HepG2 (cell line): ENCODE measurements at regions not wholly inside any gene's neighbourhood (a gene's known extent, or its start where the extent isn't known, plus 50 kb on each side); places are given as distances from the start of the nearest gene placed in this dataset.
A peak's percentile ranks its signal among the peaks of the same experiment; 100 is the strongest.

Experiments
- ATAC-seq: fragments of 200-7000 bp; cut with Tn5 transposase; 3 replicates; pipeline ENCODE4 v1.9.1; 2020; ENCODE audit warnings: mild to moderate bottlenecking, moderate library complexity
- BruUV-seq: library from RNA; stranded (reverse); fragments of 400-500 nt; replicated peaks from 2 replicates; lab custom pipeline; 2021; lab: Mats Ljungman, UMichigan
- CTCF ChIA-PET: fragments of 300-600 bp; formaldehyde crosslinking; extraction: SDS; loops from one replicate; lab custom pipeline; 2021; ENCODE audit warnings: low total read pairs, inconsistent platforms, low intra/inter-chr PET ratio; lab: Yijun Ruan, JAX
- POLR2A ChIA-PET: fragments of 350-600 bp; sonication (Branson Sonifier 250); formaldehyde crosslinking; loops from one replicate; lab custom pipeline; 2020; ENCODE audit warnings: antibody characterized with exemption, inconsistent platforms; lab: Yijun Ruan, JAX
- DNase-seq: peaks from one replicate; pipeline ENCODE4 v3.0.0-alpha.2; 2015; ENCODE audit warnings: low spot score
- FAIRE-seq: peaks from 3 replicates; lab custom pipeline; 2011; peaks lifted over from hg19 to GRCh38; lab: Jason Lieb, UNC
- H2AFZ ChIP-seq: one replicate; pipeline ENCODE4 v1.6.1; 2011; ENCODE audit warnings: low read length, inconsistent platforms
- H3K27ac ChIP-seq: fragments of 300-600 bp; 3 replicates; pipeline ENCODE4 v1.8.0; 2011; ENCODE audit warnings: mixed run types, mild to moderate bottlenecking, mixed read lengths, low read length, inconsistent platforms; ENCODE audit not compliant: insufficient read depth; ENCODE audit errors: extremely low read length
- H3K27me3 ChIP-seq, 2 experiments: fragments of 200-600 bp in 1 of 2; 2 replicates in 1 of 2; 3 replicates in 1 of 2; pipeline versions ENCODE4 v1.6.0 to v1.8.0; 2011; ENCODE audit warnings: low read length in 2 of 2, mild to moderate bottlenecking in 2 of 2, moderate library complexity in 2 of 2, inconsistent platforms in 1 of 2; ENCODE audit not compliant: insufficient read depth in 2 of 2, control insufficient read depth in 1 of 2
- H3K36me3 ChIP-seq, 2 experiments: fragments of 200-600 bp in 1 of 2; replicated peaks in 1 of 2; 2 replicates in 1 of 2; 3 replicates in 1 of 2; pipeline versions ENCODE4 v1.5.1 to v1.8.0; 2011; ENCODE audit warnings: low read length in 2 of 2, inconsistent platforms in 1 of 2; ENCODE audit not compliant: insufficient read depth in 2 of 2, control insufficient read depth in 1 of 2
- H3K4me1 ChIP-seq: 2 replicates; pipeline ENCODE4 v1.5.1; 2012; ENCODE audit warnings: low read length, inconsistent platforms; ENCODE audit not compliant: insufficient read depth
- H3K4me2 ChIP-seq: 2 replicates; pipeline ENCODE4 v1.6.0; 2011; ENCODE audit warnings: low read depth, low read length, inconsistent platforms
- H3K4me3 ChIP-seq, 3 experiments: fragments of 200-600 bp in 1 of 3; sonication (generic), shearing (Covaris generic) in 1 of 3; replicated peaks in 1 of 3; 2 replicates each; pipeline ENCODE4 v1.5.1; 2011 to 2016; ENCODE audit warnings: low read length in 3 of 3, inconsistent platforms in 2 of 3, low read depth in 2 of 3, mild to moderate bottlenecking in 2 of 3, control low read depth in 1 of 3, mixed read lengths in 1 of 3; ENCODE audit not compliant: insufficient read depth in 1 of 3
- H3K79me2 ChIP-seq: one replicate; pipeline ENCODE4 v1.6.1; 2011; ENCODE audit warnings: low read length, inconsistent platforms; ENCODE audit not compliant: insufficient read depth
- H3K9ac ChIP-seq: 2 replicates; pipeline ENCODE4 v1.6.0; 2011; ENCODE audit warnings: mild to moderate bottlenecking, low read depth, low read length, inconsistent platforms; ENCODE audit not compliant: insufficient read depth
- H3K9me3 ChIP-seq: 2 replicates; pipeline ENCODE4 v1.5.1; 2012; ENCODE audit warnings: mild to moderate bottlenecking, low read length
- H4K20me1 ChIP-seq: 2 replicates; pipeline ENCODE4 v1.6.0; 2011; ENCODE audit warnings: inconsistent platforms, mild to moderate bottlenecking, low read length, moderate library complexity; ENCODE audit not compliant: insufficient read depth
- CEBPB ChIP-seq: IDR thresholded peaks from 2 replicates; pipeline ENCODE4 v1.6.1; 2011; ENCODE audit warnings: low read depth, low read length, improper control_type of control experiment, borderline replicate concordance
- FOXA1 ChIP-seq, 2 experiments: fragments of 450-650 bp in 1 of 2; sonication (generic) in 1 of 2; formaldehyde crosslinking in 1 of 2; IDR thresholded peaks; 2 replicates each; pipeline versions ENCODE4 v1.4.0 to v1.6.1; 2016 to 2020; ENCODE audit warnings: missing genetic modification reagents in 1 of 2
- KAT7 ChIP-seq: IDR thresholded peaks from 2 replicates; pipeline ENCODE4 v1.6.1; 2018; ENCODE audit warnings: borderline replicate concordance, missing compliant biosample characterization
- NR2F6 ChIP-seq, 2 experiments: IDR thresholded peaks; 2 replicates each; pipeline ENCODE4 v1.6.1; 2016; ENCODE audit warnings: antibody characterized with exemption in 1 of 2, mild to moderate bottlenecking in 1 of 2
- SRSF9 ChIP-seq: fragments of 200-400 bp; formaldehyde crosslinking; IDR thresholded peaks from 2 replicates; pipeline ENCODE4 v1.6.1; 2018; ENCODE audit warnings: borderline replicate concordance, mild to moderate bottlenecking, low read depth, low read length; ENCODE audit not compliant: insufficient read depth, poor library complexity, severe bottlenecking
- ZFP1 ChIP-seq: IDR thresholded peaks from 2 replicates; pipeline ENCODE4 v1.6.1; 2016
- ZMYM4 ChIP-seq: sonication (generic); formaldehyde crosslinking; IDR thresholded peaks from 2 replicates; pipeline ENCODE4 v1.8.1; 2023; ENCODE audit warnings: mild to moderate bottlenecking, missing genetic modification reagents
- ZNF12 ChIP-seq: sonication (generic); formaldehyde crosslinking; IDR thresholded peaks from 2 replicates; pipeline ENCODE4 v1.5.0; 2020; ENCODE audit warnings: missing genetic modification reagents
- ZNF430 ChIP-seq: sonication (generic); formaldehyde crosslinking; IDR thresholded peaks from 2 replicates; pipeline ENCODE4 v1.9.0; 2021; ENCODE audit warnings: mild to moderate bottlenecking, missing genetic modification reagents
- ZNF557 ChIP-seq: sonication (generic); formaldehyde crosslinking; IDR thresholded peaks from 2 replicates; pipeline ENCODE4 v1.4.0; 2020; ENCODE audit warnings: missing genetic modification reagents
- WGBS: methylation state at CpG from one replicate; pipeline ENCODE4 v1.1.6; 2017; ENCODE audit warnings: low lambda C conversion rate; 5-methylcytosine and 5-hydroxymethylcytosine counted together
- in situ Hi-C: cut with HindIII; loops from 2 replicates; pipeline ENCODE4 v1.10.0; 2017; ENCODE audit warnings: low pct_unique_long_range_greater_than_20kb; ENCODE audit not compliant: extremely low pct_ligation_motif_present
- intact Hi-C: fragments of 100-400 bp; cut with micrococcal nuclease; formaldehyde crosslinking; loops from one replicate; pipeline ENCODE4 v1.10.0; 2022; ENCODE audit not compliant: unreplicated experiment
- TF ChIP-seq, protein P1 (sequence below): sonication (generic); formaldehyde crosslinking; IDR thresholded peaks from 2 replicates; pipeline ENCODE4 v1.4.0; 2020; ENCODE audit warnings: missing genetic modification reagents

DNA sequence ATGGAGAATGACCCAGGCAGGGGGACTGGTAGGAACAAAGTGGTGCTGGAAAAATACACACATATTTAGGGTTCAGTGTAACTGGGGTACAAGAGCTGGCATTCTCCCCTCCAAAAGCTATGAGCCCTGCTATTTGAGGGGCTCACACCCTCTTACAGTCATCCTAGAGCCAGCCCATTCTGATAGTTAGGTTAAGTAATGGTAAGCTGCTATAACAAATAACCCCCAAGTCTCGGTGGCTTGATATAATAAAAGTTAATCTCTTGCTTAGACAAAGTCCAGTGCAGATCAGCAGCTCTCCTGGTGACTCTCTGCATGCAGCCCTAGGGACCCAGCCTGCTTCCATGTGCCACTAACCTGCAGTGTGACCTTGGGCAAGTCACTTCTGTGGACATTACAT is 234.9 kb upstream of the HES1 start:
- Histone ChIP-seq H3K79me2 (no peaks in the 10 kb centered on the region), H3K9me3 (no peaks in the 10 kb centered on the region), H3K27me3 (peaks cover 5 to 39% of the 10 kb centered on the region in 2 experiments; a peak in 3 of 5 replicates), H3K4me3 (no peak overlapping the region), H4K20me1 (no peaks in the 10 kb centered on the region), H3K9ac (no peak overlapping the region), H3K36me3 (no peaks in the 10 kb centered on the region), H3K4me2 (no peak overlapping the region), H3K27ac (no peak overlapping the region), H2AFZ (no peak overlapping the region), H3K4me1 (no peaks in the 10 kb centered on the region)
- BruUV-seq: no TSS peak
- in situ Hi-C loops (no loop called here), intact Hi-C loops (no loop called here)
- no CpG with 5 or more reads among the region's 1 CpG for WGBS
- no peak for DNase-seq
- FAIRE-seq: no peak
- ChIA-PET POLR2A (no interaction called here), CTCF (no interaction called here)
- ATAC-seq: no peak
- TF ChIP-seq ZNF12 (CRISPR knock-in tag) (peak; percentile 98), NR2F6 (IDR thresholded peaks at IDR 0.05) (no peak), NR2F6 (CRISPR knock-in tag; IDR thresholded peaks at IDR 0.05) (no peak)

DNA sequence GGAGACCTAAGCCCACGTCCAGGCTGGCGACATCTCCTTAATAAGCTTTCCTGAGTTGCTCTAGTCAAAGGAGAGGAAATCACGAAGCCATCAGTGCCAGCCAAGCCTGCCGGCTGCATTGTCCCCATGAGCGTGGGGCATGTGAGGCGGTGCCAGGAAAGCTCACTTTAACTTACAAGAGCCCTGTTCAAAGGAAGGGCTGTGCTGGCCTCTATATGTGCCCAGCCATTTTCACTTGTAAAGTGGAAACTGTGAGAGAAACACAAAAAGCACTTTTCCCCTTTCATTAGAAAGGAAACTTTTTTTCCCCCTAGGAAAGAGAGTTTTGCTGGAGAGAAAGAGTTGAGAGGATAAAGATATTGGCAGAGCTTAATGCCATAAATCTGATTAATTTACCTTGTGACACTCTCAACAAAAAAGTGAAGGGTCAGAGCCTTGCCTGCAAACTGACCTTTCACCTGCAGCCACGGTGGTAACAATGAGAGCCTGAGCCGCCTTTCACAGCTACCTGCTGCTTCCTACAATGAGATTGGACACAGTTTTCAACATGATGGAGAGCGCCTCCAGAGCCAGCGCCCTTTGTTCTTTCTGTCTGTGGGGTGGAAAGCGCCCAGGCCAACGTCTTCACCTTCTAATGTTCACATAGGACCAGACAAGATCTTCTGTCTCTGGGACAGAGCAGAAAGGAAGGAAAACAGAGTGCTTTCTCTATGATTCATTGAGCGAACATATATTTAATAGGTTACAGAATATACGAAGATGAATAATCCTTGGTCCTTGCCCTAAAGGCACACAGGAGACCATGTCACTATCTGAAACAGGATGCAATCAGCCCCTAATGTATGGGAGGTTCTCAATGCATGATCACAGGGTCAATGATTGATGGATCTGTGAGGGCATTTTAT is 233.1 kb upstream of the HES1 start:
- DNase-seq: no peak
- POLR2A ChIA-PET: no interaction called here
- no TSS peak for BruUV-seq
- ATAC-seq: no peak
- H3K27me3 ChIP-seq: peaks cover 5 to 27% of the 10 kb centered on the region in 2 experiments; a peak in 3 of 5 replicates
- H3K9ac ChIP-seq: no peak overlapping the region
- in situ Hi-C loops (no loop called here), intact Hi-C loops (no loop called here)
- no peak overlapping the region for H3K4me2 ChIP-seq
- no peaks in the 10 kb centered on the region for H3K36me3 ChIP-seq
- no peak overlapping the region for H3K27ac ChIP-seq
- peaks cover under 1% of the 10 kb centered on the region; the same call in 1 of the 2 replicates for H3K9me3 ChIP-seq
- H4K20me1 ChIP-seq: no peaks in the 10 kb centered on the region
- no peak overlapping the region for H2AFZ ChIP-seq
- H3K4me1 ChIP-seq: no peaks in the 10 kb centered on the region
- FAIRE-seq: no peak
- TF ChIP-seq SRSF9 (no peak), KAT7 (no peak), ZMYM4 (CRISPR knock-in tag) (no peak), ZNF430 (no peak), CEBPB (no peak), ZNF557 (CRISPR knock-in tag) (no peak), ZFP1 (no peak), FOXA1 (IDR thresholded peaks at IDR 0.05) (no peak), FOXA1 (CRISPR knock-in tag; IDR thresholded peaks at IDR 0.05) (no peak)
- TF ChIP-seq, protein P1, sequence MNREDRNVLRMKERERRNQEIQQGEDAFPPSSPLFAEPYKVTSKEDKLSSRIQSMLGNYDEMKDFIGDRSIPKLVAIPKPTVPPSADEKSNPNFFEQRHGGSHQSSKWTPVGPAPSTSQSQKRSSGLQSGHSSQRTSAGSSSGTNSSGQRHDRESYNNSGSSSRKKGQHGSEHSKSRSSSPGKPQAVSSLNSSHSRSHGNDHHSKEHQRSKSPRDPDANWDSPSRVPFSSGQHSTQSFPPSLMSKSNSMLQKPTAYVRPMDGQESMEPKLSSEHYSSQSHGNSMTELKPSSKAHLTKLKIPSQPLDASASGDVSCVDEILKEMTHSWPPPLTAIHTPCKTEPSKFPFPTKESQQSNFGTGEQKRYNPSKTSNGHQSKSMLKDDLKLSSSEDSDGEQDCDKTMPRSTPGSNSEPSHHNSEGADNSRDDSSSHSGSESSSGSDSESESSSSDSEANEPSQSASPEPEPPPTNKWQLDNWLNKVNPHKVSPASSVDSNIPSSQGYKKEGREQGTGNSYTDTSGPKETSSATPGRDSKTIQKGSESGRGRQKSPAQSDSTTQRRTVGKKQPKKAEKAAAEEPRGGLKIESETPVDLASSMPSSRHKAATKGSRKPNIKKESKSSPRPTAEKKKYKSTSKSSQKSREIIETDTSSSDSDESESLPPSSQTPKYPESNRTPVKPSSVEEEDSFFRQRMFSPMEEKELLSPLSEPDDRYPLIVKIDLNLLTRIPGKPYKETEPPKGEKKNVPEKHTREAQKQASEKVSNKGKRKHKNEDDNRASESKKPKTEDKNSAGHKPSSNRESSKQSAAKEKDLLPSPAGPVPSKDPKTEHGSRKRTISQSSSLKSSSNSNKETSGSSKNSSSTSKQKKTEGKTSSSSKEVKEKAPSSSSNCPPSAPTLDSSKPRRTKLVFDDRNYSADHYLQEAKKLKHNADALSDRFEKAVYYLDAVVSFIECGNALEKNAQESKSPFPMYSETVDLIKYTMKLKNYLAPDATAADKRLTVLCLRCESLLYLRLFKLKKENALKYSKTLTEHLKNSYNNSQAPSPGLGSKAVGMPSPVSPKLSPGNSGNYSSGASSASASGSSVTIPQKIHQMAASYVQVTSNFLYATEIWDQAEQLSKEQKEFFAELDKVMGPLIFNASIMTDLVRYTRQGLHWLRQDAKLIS (CRISPR knock-in tag): no peak
- no peaks in the 10 kb centered on the region for H3K79me2 ChIP-seq
- CTCF ChIA-PET: no interaction called here
- no peak overlapping the region for H3K4me3 ChIP-seq
- 32% methylated on average over 13 of the region's 14 CpGs for WGBS
